GM20000 (cell line): ENCODE measurements at regions not wholly inside any gene's neighbourhood (a gene's known extent, or its start where the extent isn't known, plus 50 kb on each side); places are given as distances from the start of the nearest gene placed in this dataset.
"Not testable (repeated sequence)": the region's sequence is repeated elsewhere in the genome, so short reads cannot be mapped to it uniquely, and the experiment has no call there.

Experiments used
- DNase-seq: peaks from one replicate; pipeline ENCODE4 v3.0.0; 2012; ENCODE audit warnings: low spot score
- TF ChIP-seq, protein P1 (sequence below): IDR thresholded peaks from 2 replicates; pipeline ENCODE4 v1.5.1; 2012; ENCODE audit warnings: mild to moderate bottlenecking, control low read depth; ENCODE audit errors: extremely low read depth, missing control alignments

GRCh38 chr2:59354498-59354897 is 1113.4 kb upstream of the FANCL start:
- TF ChIP-seq, protein P1, sequence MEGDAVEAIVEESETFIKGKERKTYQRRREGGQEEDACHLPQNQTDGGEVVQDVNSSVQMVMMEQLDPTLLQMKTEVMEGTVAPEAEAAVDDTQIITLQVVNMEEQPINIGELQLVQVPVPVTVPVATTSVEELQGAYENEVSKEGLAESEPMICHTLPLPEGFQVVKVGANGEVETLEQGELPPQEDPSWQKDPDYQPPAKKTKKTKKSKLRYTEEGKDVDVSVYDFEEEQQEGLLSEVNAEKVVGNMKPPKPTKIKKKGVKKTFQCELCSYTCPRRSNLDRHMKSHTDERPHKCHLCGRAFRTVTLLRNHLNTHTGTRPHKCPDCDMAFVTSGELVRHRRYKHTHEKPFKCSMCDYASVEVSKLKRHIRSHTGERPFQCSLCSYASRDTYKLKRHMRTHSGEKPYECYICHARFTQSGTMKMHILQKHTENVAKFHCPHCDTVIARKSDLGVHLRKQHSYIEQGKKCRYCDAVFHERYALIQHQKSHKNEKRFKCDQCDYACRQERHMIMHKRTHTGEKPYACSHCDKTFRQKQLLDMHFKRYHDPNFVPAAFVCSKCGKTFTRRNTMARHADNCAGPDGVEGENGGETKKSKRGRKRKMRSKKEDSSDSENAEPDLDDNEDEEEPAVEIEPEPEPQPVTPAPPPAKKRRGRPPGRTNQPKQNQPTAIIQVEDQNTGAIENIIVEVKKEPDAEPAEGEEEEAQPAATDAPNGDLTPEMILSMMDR = no peak

DNA sequence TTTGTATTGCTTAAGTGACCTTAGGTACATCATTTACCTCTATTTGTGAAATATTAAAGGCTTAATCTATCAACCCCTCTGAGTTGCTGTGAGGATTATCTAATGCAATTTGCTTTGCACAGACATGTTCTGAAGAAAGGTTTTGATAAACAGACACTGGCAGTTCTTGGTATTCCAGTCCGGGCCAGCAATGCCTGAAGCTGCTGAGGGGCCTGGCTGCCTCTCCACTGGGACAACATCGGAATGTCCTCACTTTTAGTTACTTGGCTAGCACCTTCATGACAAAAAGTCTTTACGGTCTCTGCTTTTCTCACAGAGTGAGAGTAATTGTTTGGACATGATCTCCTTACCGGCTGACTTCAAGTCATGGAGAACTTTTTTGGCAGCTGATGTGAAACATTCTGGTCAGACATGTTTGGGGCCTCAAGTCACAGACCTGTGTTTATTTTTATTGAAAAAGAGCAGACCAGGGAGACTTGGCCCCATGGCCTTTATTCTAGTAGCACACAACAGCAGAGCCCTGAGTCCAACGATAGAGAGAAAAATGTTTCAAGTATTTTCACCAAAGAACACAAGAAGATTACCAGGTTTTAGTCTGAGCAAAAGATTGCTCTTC is 1112.3 kb upstream of the FANCL start:
- DNase-seq = no peak

More at GRCh38 chr2:59354498-59354897, 1113.4 kb upstream of the FANCL start:
- DNase-seq = no peak

GRCh38 chr2:59342166-59342565 is 1101.0 kb upstream of the FANCL start:
- TF ChIP-seq, protein P1 = no peak

More for the DNA sequence above, 1112.3 kb upstream of the FANCL start:
- TF ChIP-seq, protein P1 = no peak

DNA sequence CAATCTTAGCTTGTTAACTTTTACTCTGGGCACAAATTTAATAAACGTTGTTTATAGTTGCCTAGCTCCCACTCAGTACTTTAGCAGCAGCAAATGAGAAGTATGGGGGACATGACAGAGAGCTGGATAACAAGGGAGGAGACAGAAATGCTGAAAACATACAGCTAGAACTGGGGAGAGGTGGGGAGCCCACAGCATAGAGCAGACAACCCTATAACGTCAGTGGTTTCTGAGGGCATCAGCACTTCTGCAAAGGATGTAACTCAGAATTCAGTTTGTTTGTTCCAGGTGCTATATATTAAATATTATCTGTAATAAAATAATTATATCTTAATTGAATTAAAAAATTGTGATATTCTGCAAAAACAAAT is 1098.7 kb upstream of the FANCL start:
- no peak for DNase-seq
- TF ChIP-seq, protein P1 = no peak

More at GRCh38 chr2:59342166-59342565, 1101.0 kb upstream of the FANCL start:
- no peak for DNase-seq

DNA sequence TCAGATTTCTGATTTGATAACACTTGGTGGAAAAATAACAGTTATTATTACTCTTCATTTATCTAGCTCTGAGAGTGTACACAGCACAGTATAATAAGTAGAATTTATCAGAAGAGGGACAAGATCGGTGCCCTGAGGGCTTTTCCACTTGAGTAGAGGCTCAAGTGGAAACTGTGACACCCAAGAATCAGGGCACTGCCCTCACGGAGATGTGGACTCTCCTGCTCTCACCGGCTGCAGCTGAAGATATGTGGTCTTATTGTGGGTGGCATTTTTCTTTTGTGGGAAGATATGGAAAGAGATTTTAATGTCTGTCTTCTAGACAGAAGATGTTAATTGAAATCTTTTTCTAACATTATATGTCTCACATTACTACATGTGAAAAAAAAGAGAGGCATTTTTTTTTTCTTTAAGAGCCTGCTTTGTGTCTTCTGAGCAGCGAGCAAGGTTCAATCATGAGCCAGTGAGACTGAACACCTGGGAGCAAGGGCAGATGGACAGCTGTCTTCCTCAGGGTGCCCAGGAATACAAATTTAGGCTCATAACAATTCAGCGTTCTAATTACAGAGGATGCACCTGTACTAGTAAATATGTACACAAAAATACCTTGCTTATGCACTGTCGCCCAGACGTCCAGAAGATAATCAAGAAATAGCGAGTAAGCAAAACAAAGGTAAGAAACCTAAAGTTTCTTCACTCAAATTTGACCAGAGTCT is 1098.2 kb upstream of the FANCL start:
- DNase-seq = no peak
- TF ChIP-seq, protein P1 = no peak

GRCh38 chr2:59333007-59333406 is 1091.9 kb upstream of the FANCL start:
- DNase-seq = no peak
- TF ChIP-seq, protein P1 = no peak

GRCh38 chr2:59326581-59327365 is 1085.6 kb upstream of the FANCL start:
- not testable (repeated sequence) for DNase-seq
